B cell (primary cell): ENCODE measurements at regions not wholly inside any gene's neighbourhood (a gene's known extent, or its start where the extent isn't known, plus 50 kb on each side); places are given as distances from the start of the nearest gene placed in this dataset.

Experiments
- ATAC-seq: fragments of 200-7000 bp; cut with Tn5 transposase; one replicate; pipeline ENCODE4 v1.10.0; 2021; ENCODE audit warnings: low read depth, mild to moderate bottlenecking, moderate number of reproducible peaks, moderate library complexity
- CTCF ChIA-PET: fragments of 350-600 bp; sonication (Branson Sonifier 250); formaldehyde crosslinking; loops from one replicate; lab custom pipeline; 2021; ENCODE audit warnings: antibody characterized with exemption, inconsistent platforms; lab: Charles Lee
- POLR2A ChIA-PET: fragments of 350-600 bp; sonication (Branson Sonifier 250); formaldehyde crosslinking; loops from one replicate; lab custom pipeline; 2021; ENCODE audit warnings: antibody characterized with exemption; lab: Charles Lee
- DNase-seq: peaks from one replicate; pipeline ENCODE4 v3.0.0; 2013
- H2AFZ ChIP-seq: 2 replicates; pipeline ENCODE4 v1.6.1; 2012; ENCODE audit warnings: mild to moderate bottlenecking, low read depth, low read length; ENCODE audit not compliant: insufficient read depth, poor library complexity, severe bottlenecking
- H3K27ac ChIP-seq, 2 donors: 1 replicate in 1 of 2; 2 replicates in 1 of 2; pipeline ENCODE4 v1.5.1; 2012 to 2013; ENCODE audit warnings: low read length in 2 of 2, mild to moderate bottlenecking in 2 of 2, moderate library complexity in 1 of 2
- H3K27me3 ChIP-seq, 4 experiments: fragments of 200-600 bp in 1 of 4; sonication (generic) in 1 of 4; replicated peaks in 1 of 4; 1 replicate in 2 of 4; 2 replicates in 2 of 4; pipeline versions ENCODE4 v1.6.1 to v1.7.0; 2013 to 2016; ENCODE audit warnings: low read length in 3 of 4, mild to moderate bottlenecking in 2 of 4, mixed read lengths in 1 of 4, moderate library complexity in 1 of 4; ENCODE audit not compliant: insufficient read depth in 4 of 4, control insufficient read depth in 3 of 4; ENCODE audit errors: control extremely low read depth in 1 of 4
- H3K36me3 ChIP-seq, 2 experiments: replicated peaks in 1 of 2; 1 replicate in 1 of 2; 2 replicates in 1 of 2; pipeline versions ENCODE4 v1.6.1 to v1.7.1; 2013; ENCODE audit warnings: low read length in 1 of 2; ENCODE audit not compliant: insufficient read depth in 2 of 2, control insufficient read depth in 1 of 2; ENCODE audit errors: control extremely low read depth in 1 of 2, extremely low read depth in 1 of 2
- H3K4me1 ChIP-seq, 2 donors: fragments of 200-600 bp in 1 of 2; sonication (generic) in 1 of 2; 1 replicate in 1 of 2; 2 replicates in 1 of 2; pipeline versions ENCODE4 v1.5.1 to v1.6.1; 2013 to 2017; ENCODE audit warnings: low read length in 2 of 2; ENCODE audit not compliant: control insufficient read depth in 2 of 2, insufficient read depth in 2 of 2
- H3K4me2 ChIP-seq: replicated peaks from 2 replicates; pipeline ENCODE3; 2012; ENCODE audit warnings: mild to moderate bottlenecking, low read depth, low read length; ENCODE audit not compliant: poor library complexity, severe bottlenecking
- H3K4me3 ChIP-seq, 5 experiments: fragments of 200-600 bp in 1 of 5; sonication (generic) in 1 of 5; 1 replicate in 3 of 5; 2 replicates in 2 of 5; pipeline versions ENCODE4 v1.5.1 to v1.7.0; 2011 to 2016; ENCODE audit warnings: low read length in 4 of 5, mild to moderate bottlenecking in 4 of 5, low read depth in 2 of 5, control low read depth in 1 of 5, moderate library complexity in 1 of 5; ENCODE audit not compliant: insufficient read depth in 1 of 5; ENCODE audit errors: control extremely low read depth in 1 of 5, extremely low read depth in 1 of 5
- H3K79me2 ChIP-seq: fragments of 200-600 bp; sonication (generic); one replicate; pipeline ENCODE4 v1.6.0; 2016; ENCODE audit warnings: low read length; ENCODE audit not compliant: control insufficient read depth, insufficient read depth
- H3K9ac ChIP-seq: fragments of 200-600 bp; sonication (generic); 2 replicates; pipeline ENCODE4 v1.6.1; 2017; ENCODE audit warnings: mild to moderate bottlenecking, low read length, moderate library complexity
- H3K9me3 ChIP-seq, 3 donors: one replicate each; pipeline versions ENCODE4 v1.6.1 to v1.7.1; 2013; ENCODE audit warnings: low read length in 2 of 3; ENCODE audit not compliant: control insufficient read depth in 2 of 3, insufficient read depth in 1 of 3; ENCODE audit errors: control extremely low read depth in 1 of 3
- H4K20me1 ChIP-seq: 2 replicates; pipeline ENCODE4 v1.6.0; 2012; ENCODE audit warnings: mild to moderate bottlenecking, low read length; ENCODE audit not compliant: insufficient read depth, control insufficient read depth, poor library complexity, severe bottlenecking
- H3K27ac Mint-ChIP-seq: one replicate; pipeline ENCODE4 v1.8.0; 2021; ENCODE audit warnings: mixed read lengths
- H3K27me3 Mint-ChIP-seq: one replicate; pipeline ENCODE4 v1.8.0; 2021; ENCODE audit warnings: mixed read lengths
- H3K4me1 Mint-ChIP-seq: one replicate; pipeline ENCODE4 v1.8.0; 2021; ENCODE audit warnings: mixed read lengths
- H3K4me3 Mint-ChIP-seq: one replicate; pipeline ENCODE4 v1.8.0; 2021; ENCODE audit warnings: mixed read lengths
- H3K9me3 Mint-ChIP-seq: one replicate; pipeline ENCODE4 v1.8.0; 2022; ENCODE audit warnings: mixed read lengths; ENCODE audit not compliant: insufficient read depth
- EZH2 ChIP-seq: IDR thresholded peaks from 2 replicates; pipeline ENCODE4 v1.6.1; 2012; ENCODE audit warnings: borderline replicate concordance, low read depth, mild to moderate bottlenecking, moderate library complexity, low read length; ENCODE audit not compliant: insufficient read depth, poor library complexity, severe bottlenecking
- WGBS: methylation state at CpG from one replicate; pipeline ENCODE4 v1.1.5; 2013; ENCODE audit warnings: missing lambda C conversion rate; ENCODE audit not compliant: insufficient coverage; 5-methylcytosine and 5-hydroxymethylcytosine counted together
- intact Hi-C: fragments of 100-400 bp; cut with micrococcal nuclease; formaldehyde crosslinking; loops from one replicate; pipeline ENCODE4 v1.10.0; 2022
- TF ChIP-seq, protein P1 (sequence below): fragments of 200-600 bp; IDR thresholded peaks from one replicate; pipeline ENCODE4 v1.8.0; 2022; ENCODE audit warnings: antibody characterized with exemption, mild to moderate bottlenecking

DNA sequence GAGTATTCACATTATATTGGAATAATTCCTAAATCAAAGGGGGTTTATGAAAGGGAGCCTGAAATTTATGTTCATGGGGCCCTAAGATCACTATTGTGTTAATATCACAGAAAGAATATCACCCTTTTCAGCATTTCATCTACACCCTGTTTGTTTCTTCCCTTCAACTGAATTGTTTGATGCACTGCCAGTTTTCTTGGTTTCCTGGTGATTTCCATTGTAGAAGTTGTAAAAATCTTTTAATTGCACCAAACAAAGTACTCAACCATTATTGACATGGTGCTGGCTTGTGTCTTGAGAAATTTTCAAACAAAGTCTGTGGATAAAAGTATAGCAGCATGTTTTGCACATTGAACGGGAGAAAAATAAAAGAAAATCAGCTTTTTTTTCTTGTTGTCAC lies 154.8 kb upstream of the PRKD1 start:
- H3K9me3 ChIP-seq: peaks cover 0 to 8% (median 0%) of the 10 kb centered on the region in 3 donors
- H3K27me3 Mint-ChIP-seq: no peaks in the 10 kb centered on the region
- ChIA-PET CTCF (no interaction called here), POLR2A (no interaction called here)
- H3K36me3 ChIP-seq: no peaks in the 10 kb centered on the region
- H3K4me3 Mint-ChIP-seq: no peak overlapping the region
- no peak overlapping the region for H3K4me3 ChIP-seq
- no peak overlapping the region for H2AFZ ChIP-seq
- H3K4me2 ChIP-seq: no peak overlapping the region
- no peaks in the 10 kb centered on the region for H3K9me3 Mint-ChIP-seq
- no peak overlapping the region for H3K27ac ChIP-seq
- H3K9ac ChIP-seq: no peak overlapping the region
- no peaks in the 10 kb centered on the region for H3K4me1 ChIP-seq
- WGBS: no CpG with 5 or more reads among the region's 1 CpG
- H3K27me3 ChIP-seq: no peaks in the 10 kb centered on the region
- no peaks in the 10 kb centered on the region for H3K79me2 ChIP-seq
- H3K4me1 Mint-ChIP-seq: no peaks in the 10 kb centered on the region
- H4K20me1 ChIP-seq: no peaks in the 10 kb centered on the region
- DNase-seq: no peak
- TF ChIP-seq, protein P1, sequence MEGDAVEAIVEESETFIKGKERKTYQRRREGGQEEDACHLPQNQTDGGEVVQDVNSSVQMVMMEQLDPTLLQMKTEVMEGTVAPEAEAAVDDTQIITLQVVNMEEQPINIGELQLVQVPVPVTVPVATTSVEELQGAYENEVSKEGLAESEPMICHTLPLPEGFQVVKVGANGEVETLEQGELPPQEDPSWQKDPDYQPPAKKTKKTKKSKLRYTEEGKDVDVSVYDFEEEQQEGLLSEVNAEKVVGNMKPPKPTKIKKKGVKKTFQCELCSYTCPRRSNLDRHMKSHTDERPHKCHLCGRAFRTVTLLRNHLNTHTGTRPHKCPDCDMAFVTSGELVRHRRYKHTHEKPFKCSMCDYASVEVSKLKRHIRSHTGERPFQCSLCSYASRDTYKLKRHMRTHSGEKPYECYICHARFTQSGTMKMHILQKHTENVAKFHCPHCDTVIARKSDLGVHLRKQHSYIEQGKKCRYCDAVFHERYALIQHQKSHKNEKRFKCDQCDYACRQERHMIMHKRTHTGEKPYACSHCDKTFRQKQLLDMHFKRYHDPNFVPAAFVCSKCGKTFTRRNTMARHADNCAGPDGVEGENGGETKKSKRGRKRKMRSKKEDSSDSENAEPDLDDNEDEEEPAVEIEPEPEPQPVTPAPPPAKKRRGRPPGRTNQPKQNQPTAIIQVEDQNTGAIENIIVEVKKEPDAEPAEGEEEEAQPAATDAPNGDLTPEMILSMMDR: no peak
- no peak overlapping the region for H3K27ac Mint-ChIP-seq
- intact Hi-C loops: no loop called here
- ATAC-seq: no peak

DNA sequence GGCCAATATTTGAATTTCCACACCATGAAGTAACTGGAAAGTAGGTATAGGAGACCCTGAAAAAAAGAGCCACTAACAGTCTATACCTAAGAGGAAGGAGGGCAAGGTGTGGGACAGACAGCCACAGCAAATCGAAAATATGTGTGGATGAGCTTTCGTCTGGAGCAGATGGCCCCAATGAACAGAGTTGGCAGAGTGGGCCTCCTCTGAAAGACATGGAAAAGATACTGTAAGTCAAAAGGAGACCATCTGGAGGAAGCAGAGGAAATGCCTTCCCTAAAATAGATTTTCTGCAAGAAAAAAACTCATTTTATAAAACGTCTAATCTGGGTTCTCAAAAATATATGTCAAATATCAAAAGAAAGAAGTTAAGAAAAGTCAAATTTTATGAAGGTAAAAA lies 157.2 kb upstream of the PRKD1 start:
- CTCF ChIA-PET: no interaction called here
- no peaks in the 10 kb centered on the region for H3K79me2 ChIP-seq
- ATAC-seq (no peak), DNase-seq (no peak)
- H3K4me3 Mint-ChIP-seq: no peak overlapping the region
- H4K20me1 ChIP-seq: no peaks in the 10 kb centered on the region
- H3K4me2 ChIP-seq: no peak overlapping the region
- H2AFZ ChIP-seq: no peak overlapping the region
- H3K27ac Mint-ChIP-seq: no peak overlapping the region
- H3K9me3 Mint-ChIP-seq: peaks cover 6% of the 10 kb centered on the region
- no peaks in the 10 kb centered on the region for H3K27me3 ChIP-seq
- peaks cover 0 to 8% (median 0%) of the 10 kb centered on the region in 3 donors for H3K9me3 ChIP-seq
- 60% methylated on average over 1 of the region's 3 CpGs for WGBS
- no peak overlapping the region for H3K9ac ChIP-seq
- no peak overlapping the region for H3K27ac ChIP-seq
- H3K27me3 Mint-ChIP-seq: no peaks in the 10 kb centered on the region
- no peak for TF ChIP-seq EZH2
- TF ChIP-seq, protein P1: no peak
- no peaks in the 10 kb centered on the region for H3K4me1 Mint-ChIP-seq
- intact Hi-C loops: no loop called here
- H3K4me1 ChIP-seq: no peaks in the 10 kb centered on the region
- POLR2A ChIA-PET: no interaction called here
- H3K36me3 ChIP-seq: no peaks in the 10 kb centered on the region
- H3K4me3 ChIP-seq: no peak overlapping the region
